GM21786 (cell line): ENCODE measurements at regions not wholly inside any gene's neighbourhood (a gene's known extent, or its start where the extent isn't known, plus 50 kb on each side); places are given as distances from the start of the nearest gene placed in this dataset.
"Not testable (repeated sequence)": the region's sequence is repeated elsewhere in the genome, so short reads cannot be mapped to it uniquely, and the experiment has no call there.

ENCODE experiments used
- ATAC-seq: cut with Tn5 transposase; IDR thresholded peaks from one replicate; pipeline ENCODE4 v1.9.1; 2021; ENCODE audit not compliant: unreplicated experiment

- no peak for ATAC-seq
Observed at GRCh38 chr9:79396168-79396567, 175.6 kb upstream of the TLE4 start.

- ATAC-seq, result no peak
Observed at GRCh38 chr9:79403495-79403894, 168.3 kb upstream of the TLE4 start.

- ATAC-seq, result no peak
Observed at GRCh38 chr9:79408200-79408599, 163.6 kb upstream of the TLE4 start.

GRCh38 chr9:79408617-79409016, 163.1 kb upstream of the TLE4 start:
- no peak for ATAC-seq

GRCh38 chr9:79409182-79409823, 162.5 kb upstream of the TLE4 start:
- no peak for ATAC-seq

- ATAC-seq, result no peak
Observed at GRCh38 chr9:79425840-79426239, 145.9 kb upstream of the TLE4 start.

- no peak for ATAC-seq
Observed at GRCh38 chr9:79428422-79428821, 143.3 kb upstream of the TLE4 start.

- ATAC-seq, result no peak
Observed at GRCh38 chr9:79430619-79431018, 141.1 kb upstream of the TLE4 start.

GRCh38 chr9:79431019-79431679, 140.6 kb upstream of the TLE4 start:
- no peak for ATAC-seq

GRCh38 chr9:79432485-79432884, 139.3 kb upstream of the TLE4 start:
- ATAC-seq, result no peak

GRCh38 chr9:79433703-79434102, 138.1 kb upstream of the TLE4 start:
- ATAC-seq, result no peak

- not testable (repeated sequence) for ATAC-seq
Observed at GRCh38 chr9:79439221-79439620, 132.5 kb upstream of the TLE4 start.

- ATAC-seq, result no peak
Observed at GRCh38 chr9:79446523-79447307, 125.0 kb upstream of the TLE4 start.

GRCh38 chr9:79447308-79447605, 124.5 kb upstream of the TLE4 start:
- ATAC-seq, result no peak

- ATAC-seq, result no peak
Observed at GRCh38 chr9:79447762-79448161, 124.0 kb upstream of the TLE4 start.

GRCh38 chr9:79452265-79452664, 119.5 kb upstream of the TLE4 start:
- no peak for ATAC-seq

GRCh38 chr9:79461712-79462111, 110.1 kb upstream of the TLE4 start:
- no peak for ATAC-seq

GRCh38 chr9:79465156-79465555, 106.6 kb upstream of the TLE4 start:
- ATAC-seq, result no peak

- ATAC-seq, result no peak
Observed at GRCh38 chr9:79469164-79469563, 102.6 kb upstream of the TLE4 start.

- no peak for ATAC-seq
Observed at GRCh38 chr9:79470954-79471353, 100.8 kb upstream of the TLE4 start.

- ATAC-seq, result no peak
Observed at GRCh38 chr9:79471580-79472543, 99.9 kb upstream of the TLE4 start.
